ENCODE measurements at regions not wholly inside any gene's neighbourhood (a gene's known extent, or its start where the extent isn't known, plus 50 kb on each side); places are given as distances from the start of the nearest gene placed in this dataset.

GRCh38 chr1:65490231-65491009 lies 70.0 kb downstream of the LEPR start:
- Mint-ChIP-seq H3K27ac (no peak overlapping the region), H3K4me3 (no peak overlapping the region), H3K36me3 (ENCODE audit: low read depth) (no peaks in the 10 kb centered on the region), H3K4me1 (no peaks in the 10 kb centered on the region), H3K9me3 (no peaks in the 10 kb centered on the region), H3K27me3 (ENCODE audit: insufficient read depth, low read depth, poor library complexity) (no peaks in the 10 kb centered on the region)
- H2AFZ ChIP-seq, result no peak overlapping the region
- H3K4me2 ChIP-seq, result no peak overlapping the region
- DNase-seq (ENCODE audit: low spot score) (no peak), ATAC-seq (no peak)
- no peaks in the 10 kb centered on the region for H3K9me2 ChIP-seq (ENCODE audit: insufficient read depth)
- no peak overlapping the region for H3K4me3 ChIP-seq
- H3K36me3 ChIP-seq (ENCODE audit: insufficient read depth), result no peaks in the 10 kb centered on the region
- H3F3A ChIP-seq (replicated peaks; ENCODE audit: low read depth), result no peaks in the 10 kb centered on the region
- no peaks in the 10 kb centered on the region for H4K20me1 ChIP-seq (replicated peaks; ENCODE audit: insufficient read depth)
- TF ChIP-seq CTCF (conservative IDR thresholded peaks at IDR 0.05; ENCODE audit: low read depth in 2 of 2), result no peak
- TF ChIP-seq STAT1 (IDR thresholded peaks at IDR 0.05; ENCODE audit: unreplicated experiment), result no peak
- no peak for TF ChIP-seq NANOG (IDR thresholded peaks at IDR 0.05; ENCODE audit: borderline replicate concordance)
- TF ChIP-seq JUNB (IDR thresholded peaks at IDR 0.05; ENCODE audit: unreplicated experiment), result no peak
- TF ChIP-seq CREB1 (CRISPR knock-in tag; IDR thresholded peaks at IDR 0.05; ENCODE audit: low read depth), result no peak
- no peak for TF ChIP-seq ZNF331 (CRISPR knock-in tag; IDR thresholded peaks at IDR 0.05; ENCODE audit: low read depth)
- no peak for TF ChIP-seq POLR2AphosphoS5 (IDR thresholded peaks at IDR 0.05; ENCODE audit: low read depth)
- TF ChIP-seq ETS1 (IDR thresholded peaks at IDR 0.05), result no peak
- TF ChIP-seq EZH2phosphoT487 (IDR thresholded peaks at IDR 0.05; ENCODE audit: unreplicated experiment), result no peak
- TF ChIP-seq ZNF114 (CRISPR knock-in tag; IDR thresholded peaks at IDR 0.05), result no peak
- no peak for TF ChIP-seq EZH2 (IDR thresholded peaks at IDR 0.05; ENCODE audit: low read depth, unreplicated experiment)
- no peak for TF ChIP-seq ZNF462 (CRISPR knock-in tag; IDR thresholded peaks at IDR 0.05)
- TF ChIP-seq REST (IDR thresholded peaks at IDR 0.05; ENCODE audit: unreplicated experiment), result no peak
- H3K4me1 ChIP-seq (ENCODE audit: insufficient read depth), result no peaks in the 10 kb centered on the region
- no peak overlapping the region for H3K27ac ChIP-seq (ENCODE audit: low read depth)
- H3K27me3 ChIP-seq (ENCODE audit: insufficient read depth), result no peaks in the 10 kb centered on the region
- H3K79me2 ChIP-seq (replicated peaks; ENCODE audit: insufficient read depth), result no peaks in the 10 kb centered on the region
